22Rv1 (cell line): ENCODE measurements at regions not wholly inside any gene's neighbourhood (a gene's known extent, or its start where the extent isn't known, plus 50 kb on each side); places are given as distances from the start of the nearest gene placed in this dataset.

Experiments used
- ZFX ChIP-seq: fragments of 450-650 bp; IDR thresholded peaks from 2 replicates; pipeline ENCODE4 v1.6.1; 2017; ENCODE audit warnings: antibody characterized with exemption, borderline replicate concordance
- TF ChIP-seq, protein P1 (sequence below): fragments of 450-650 bp; IDR thresholded peaks from 2 replicates; pipeline ENCODE4 v1.5.1; 2017; ENCODE audit warnings: mild to moderate bottlenecking

DNA sequence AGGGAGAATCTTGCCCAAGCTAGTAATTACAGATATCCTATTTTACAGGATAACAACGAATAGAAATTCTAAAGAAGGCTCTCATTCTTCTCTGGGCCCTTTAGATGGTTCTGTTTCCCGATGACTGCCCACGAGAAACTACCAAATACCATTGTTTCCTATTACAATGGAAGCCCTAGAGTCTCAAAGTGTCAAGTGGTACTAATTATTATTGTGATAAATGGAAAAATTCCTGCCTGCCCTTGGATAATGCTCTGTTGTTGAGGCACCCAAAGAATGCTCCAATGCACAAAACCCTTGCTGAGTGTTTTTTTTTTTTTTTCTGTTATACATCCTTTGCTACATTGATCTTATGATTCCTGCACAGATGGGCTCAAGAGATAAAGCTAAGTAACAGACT is 504.5 kb downstream of the XPNPEP1 start:
- TF ChIP-seq, protein P1, sequence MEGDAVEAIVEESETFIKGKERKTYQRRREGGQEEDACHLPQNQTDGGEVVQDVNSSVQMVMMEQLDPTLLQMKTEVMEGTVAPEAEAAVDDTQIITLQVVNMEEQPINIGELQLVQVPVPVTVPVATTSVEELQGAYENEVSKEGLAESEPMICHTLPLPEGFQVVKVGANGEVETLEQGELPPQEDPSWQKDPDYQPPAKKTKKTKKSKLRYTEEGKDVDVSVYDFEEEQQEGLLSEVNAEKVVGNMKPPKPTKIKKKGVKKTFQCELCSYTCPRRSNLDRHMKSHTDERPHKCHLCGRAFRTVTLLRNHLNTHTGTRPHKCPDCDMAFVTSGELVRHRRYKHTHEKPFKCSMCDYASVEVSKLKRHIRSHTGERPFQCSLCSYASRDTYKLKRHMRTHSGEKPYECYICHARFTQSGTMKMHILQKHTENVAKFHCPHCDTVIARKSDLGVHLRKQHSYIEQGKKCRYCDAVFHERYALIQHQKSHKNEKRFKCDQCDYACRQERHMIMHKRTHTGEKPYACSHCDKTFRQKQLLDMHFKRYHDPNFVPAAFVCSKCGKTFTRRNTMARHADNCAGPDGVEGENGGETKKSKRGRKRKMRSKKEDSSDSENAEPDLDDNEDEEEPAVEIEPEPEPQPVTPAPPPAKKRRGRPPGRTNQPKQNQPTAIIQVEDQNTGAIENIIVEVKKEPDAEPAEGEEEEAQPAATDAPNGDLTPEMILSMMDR: no peak
- TF ChIP-seq ZFX: no peak
